HS-5 (cell line): ENCODE measurements at regions not wholly inside any gene's neighbourhood (a gene's known extent, or its start where the extent isn't known, plus 50 kb on each side); places are given as distances from the start of the nearest gene placed in this dataset.
A peak's percentile ranks its signal among the peaks of the same experiment; 100 is the strongest.
"Not testable (repeated sequence)": the region's sequence is repeated elsewhere in the genome, so short reads cannot be mapped to it uniquely, and the experiment has no call there.

Experiments
- DNase-seq: peaks from one replicate; pipeline ENCODE4 v3.0.0-alpha.2; 2012; ENCODE audit warnings: low read depth

DNA sequence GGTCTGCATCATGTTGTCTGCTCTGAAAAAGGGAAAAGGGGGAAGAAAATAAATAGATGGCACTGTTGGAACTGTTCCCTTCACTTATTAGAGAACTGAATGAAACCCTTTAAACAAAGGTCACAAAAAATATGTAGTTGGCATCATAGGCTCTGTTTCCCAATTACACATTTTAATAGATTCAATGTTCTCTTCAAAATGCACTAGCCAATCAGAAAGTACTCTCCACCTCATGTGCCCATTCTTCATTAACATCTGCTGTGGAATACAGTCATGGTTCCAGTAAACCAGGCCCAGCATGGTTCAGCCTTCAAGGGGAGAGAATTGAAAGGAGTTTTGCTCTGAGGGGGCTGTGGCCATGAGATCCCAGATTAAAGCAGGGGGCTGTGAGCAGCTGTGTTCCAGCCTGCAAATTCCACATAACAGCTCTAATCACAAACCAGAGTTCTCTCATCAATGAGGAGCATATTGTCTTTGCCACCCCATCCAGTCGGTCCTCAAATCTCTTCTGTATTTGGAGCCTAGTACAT, 165.9 kb upstream of the CREB1 start:
- DNase-seq = no peak

DNA sequence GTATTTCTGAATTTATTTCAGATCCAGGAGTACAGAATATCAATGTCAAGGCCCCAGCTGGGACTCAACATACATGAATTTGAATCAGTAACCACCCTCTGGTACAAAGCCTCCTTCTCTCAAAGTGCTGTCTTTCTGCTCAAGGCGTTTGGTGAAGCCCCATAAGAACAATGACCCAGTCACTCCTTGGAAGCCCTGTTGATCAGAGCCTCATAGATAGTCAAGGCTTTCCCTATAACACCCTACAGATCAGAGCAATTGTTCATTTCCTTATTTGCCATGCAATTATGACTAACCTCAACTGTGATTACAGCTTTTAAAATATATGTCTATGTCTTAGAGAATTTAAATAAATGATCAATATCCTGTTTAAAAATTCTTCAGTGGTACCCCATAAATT, 159.1 kb upstream of the CREB1 start:
- DNase-seq = no peak

DNA sequence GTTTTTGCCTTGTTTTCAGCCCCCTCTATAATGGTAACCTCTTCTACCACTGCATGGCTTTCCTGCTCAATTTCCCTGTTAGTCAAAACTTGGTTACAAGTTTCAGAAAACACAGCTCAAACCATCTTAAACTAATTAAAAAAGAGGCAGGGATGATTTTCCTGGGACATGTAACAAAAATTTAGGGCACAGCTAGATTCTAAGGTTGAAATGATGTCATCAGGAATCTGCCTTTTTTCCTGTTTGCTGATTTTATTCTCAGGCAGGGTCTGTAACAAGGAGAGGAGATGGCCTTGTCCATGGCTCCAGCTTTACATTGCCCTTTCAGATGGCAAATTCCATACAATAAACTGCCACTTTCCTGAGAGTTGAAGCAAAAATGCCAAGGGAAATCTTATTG, 157.9 kb upstream of the CREB1 start:
- DNase-seq = no peak

DNA sequence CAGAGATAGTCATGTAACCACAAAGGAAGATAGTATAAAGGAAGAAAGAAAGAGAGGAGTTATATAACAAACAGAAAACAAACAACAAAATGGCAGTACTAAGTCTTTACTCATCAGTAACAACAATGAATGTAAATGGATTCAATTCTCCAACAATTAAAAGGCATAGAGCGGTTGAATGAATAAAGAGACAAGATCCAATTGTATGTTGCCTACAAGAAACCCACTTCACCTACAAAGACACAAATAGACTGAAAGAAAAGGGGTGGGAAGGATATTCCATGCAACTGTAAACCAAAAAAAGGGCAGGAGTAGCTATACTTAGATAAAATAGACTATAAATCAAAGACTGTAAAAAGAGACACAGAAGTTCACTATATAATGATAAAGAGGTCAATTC, 157.3 kb upstream of the CREB1 start:
- no peak for DNase-seq

DNA sequence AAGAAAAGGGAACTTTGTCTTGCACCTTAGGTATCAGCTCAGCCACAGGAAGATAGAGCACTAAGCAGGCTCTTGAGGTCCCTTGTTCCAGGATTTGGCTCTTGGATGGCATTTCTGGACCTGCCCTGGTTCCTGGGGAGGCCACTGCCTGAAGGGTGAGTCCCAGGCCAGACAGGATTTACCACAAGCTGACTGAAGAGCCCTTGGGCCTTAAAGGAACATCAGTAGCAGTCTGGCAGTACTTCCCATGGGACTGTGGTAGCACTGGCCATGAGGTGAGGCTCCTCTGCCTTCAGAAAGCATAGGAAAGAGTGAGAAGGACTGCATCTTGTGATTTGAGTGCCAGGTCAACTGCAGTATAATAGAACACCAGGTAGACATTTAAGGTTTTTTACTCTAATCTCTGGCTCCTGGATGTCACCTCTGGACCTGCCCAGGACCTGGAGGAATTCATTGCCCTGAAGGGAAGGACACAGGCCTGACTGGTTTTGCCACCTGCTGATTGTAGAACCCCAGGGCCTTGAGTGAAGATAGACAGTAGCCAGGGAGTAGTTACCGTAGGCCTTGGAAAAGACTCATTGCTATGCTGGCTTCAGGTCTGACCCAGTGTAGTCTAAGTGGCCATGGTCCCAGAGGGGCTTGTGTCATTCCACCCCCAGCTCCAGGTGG, 154.4 kb upstream of the CREB1 start:
- no peak for DNase-seq

GRCh38 chr2:207378620-207379019, 151.1 kb upstream of the CREB1 start:
- not testable (repeated sequence) for DNase-seq

DNA sequence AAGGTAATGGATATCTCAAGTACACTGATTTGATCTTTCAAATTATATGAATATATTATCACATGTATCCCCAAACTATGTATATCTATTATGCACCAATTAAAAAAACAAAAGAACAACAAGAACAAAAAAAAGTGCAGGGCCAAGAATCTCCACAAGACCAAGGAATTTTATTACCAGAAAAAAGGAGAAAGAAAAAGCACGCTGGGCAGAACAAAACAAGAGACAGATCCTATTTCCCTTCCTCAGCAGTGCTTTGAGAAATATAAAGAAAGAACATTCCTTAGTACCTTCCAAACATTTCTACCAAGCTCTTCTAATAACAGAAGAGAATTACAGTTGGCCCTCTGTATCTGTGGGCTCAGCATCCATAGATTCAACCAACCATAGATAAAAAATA, 144.7 kb upstream of the CREB1 start:
- no peak for DNase-seq

- DNase-seq = peak; percentile 36
Observed at GRCh38 chr2:207385903-207386302, 143.9 kb upstream of the CREB1 start.

DNA sequence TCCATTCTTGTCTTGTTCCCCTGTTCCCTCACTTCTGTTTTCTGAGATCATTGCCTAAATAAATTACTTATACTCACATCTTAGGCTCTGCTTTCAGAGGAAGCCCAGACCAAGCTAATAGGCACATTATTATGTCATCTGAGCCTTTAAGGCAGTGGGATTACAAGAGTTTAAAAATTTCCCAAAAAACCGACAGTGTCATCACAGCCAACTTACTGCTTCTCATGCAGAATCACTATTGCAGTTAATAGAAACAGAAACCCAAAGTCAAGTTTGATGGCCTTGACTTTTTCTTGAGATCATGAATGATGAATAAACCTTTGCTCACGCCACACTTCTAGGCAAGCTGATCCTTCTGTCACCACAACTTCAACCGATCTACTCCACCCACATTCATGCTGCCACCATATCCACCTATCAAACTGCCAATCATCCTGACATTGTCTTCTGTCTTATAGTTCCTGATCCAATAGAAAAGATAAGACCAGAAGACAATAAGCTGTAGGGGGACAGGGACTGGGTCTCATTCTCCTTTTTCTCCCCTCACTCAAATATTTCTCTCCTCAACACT, 142.7 kb upstream of the CREB1 start:
- DNase-seq = no peak

- no peak for DNase-seq
Observed at GRCh38 chr2:207390302-207391095, 139.3 kb upstream of the CREB1 start.

- peak; percentile 50 for DNase-seq
Observed at GRCh38 chr2:207394203-207394781, 135.5 kb upstream of the CREB1 start.

DNA sequence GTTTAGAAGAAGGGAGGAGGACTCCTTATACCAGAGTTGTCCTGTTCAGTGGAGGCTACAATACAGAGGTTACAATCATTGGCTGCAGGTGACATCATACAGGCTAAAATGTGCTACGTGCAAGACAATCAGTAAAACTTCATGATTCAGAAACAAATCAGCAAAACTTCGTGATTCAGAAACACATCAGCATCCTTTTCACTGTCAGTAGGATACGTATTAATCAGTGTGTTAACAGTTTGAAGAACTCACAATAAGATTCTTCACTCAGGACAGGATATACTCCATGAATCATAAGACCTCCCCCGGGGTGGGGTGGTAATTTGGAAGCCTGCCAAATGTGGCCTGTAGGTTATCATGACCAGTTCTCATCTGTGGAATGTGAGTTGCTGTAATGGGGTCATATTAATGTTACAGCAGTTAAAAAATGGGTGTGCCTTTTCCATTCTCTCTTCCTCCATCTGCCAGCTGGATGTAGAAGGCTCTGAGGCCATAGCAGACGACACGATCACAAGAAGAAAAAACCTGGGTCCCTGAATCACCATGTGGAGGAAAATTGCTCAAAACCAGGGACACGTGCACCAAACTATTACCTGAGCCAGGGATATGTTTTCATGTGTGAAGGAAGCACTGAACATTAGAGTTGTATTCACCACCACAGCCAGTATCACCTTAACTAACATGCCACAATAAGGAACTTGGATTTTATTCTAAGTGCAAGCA, 134.8 kb upstream of the CREB1 start:
- peak; percentile 100 for DNase-seq

- DNase-seq = peak; percentile 23
Observed at GRCh38 chr2:207395535-207396251, 134.1 kb upstream of the CREB1 start.

- DNase-seq = no peak
Observed at GRCh38 chr2:207397917-207398655, 131.7 kb upstream of the CREB1 start.

DNA sequence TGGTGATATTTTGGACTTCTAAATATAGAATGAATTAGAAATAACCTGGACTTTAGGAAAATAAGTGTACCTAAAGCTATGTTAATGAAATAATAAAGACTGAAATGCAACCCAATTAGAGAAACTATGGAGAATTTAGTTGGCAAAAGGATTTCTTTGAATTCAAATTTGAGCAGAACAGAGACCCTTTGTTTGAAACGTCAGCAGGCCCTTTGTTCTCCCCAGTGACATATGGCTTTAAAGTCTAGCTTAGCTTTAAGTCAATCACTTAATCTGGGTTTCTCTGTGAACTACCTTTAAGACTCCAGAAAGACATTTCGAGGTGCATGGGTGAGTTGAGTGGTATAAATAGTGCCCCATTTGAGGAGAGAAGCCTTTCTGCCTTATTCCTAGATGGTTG, 130.5 kb upstream of the CREB1 start:
- DNase-seq = no peak

DNA sequence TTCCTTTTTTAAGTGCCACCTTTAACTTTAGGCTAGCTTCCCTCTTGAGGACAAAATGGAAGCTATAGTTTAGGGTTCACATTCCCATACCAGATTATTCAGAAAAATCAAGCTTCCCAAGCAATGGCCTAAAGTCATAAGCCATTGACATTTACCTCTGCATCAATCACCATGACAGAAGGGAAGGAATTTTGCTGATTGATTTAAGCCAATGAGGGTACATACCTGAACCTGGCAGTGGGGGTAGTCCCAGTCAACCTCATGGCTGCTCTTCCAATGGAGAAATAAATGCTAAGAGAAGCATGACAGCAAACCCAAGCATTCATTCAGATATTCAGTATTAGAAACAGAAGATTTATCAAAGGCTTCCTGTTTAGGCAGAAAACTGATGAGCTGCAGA, 128.4 kb upstream of the CREB1 start:
- DNase-seq = no peak

GRCh38 chr2:207403141-207403540, 126.6 kb upstream of the CREB1 start:
- DNase-seq = no peak

DNA sequence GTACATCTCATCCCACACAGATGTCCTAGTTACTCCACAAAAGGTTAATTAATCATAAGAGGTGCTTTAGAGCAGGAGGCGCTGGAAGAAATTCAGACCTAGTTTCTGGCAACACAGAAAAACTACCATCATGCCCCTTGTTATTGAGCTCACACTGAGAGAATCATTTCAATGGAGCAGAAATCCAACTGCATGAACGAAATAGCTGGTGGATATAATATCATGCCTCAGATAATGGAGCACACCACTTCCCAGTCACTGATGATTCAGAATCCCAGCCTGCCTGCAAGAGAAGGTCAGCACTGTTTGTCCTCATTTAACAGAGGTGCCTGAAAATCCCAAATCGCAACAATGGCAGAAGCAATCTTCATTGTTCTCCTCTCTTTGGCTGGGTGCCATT, 125.8 kb upstream of the CREB1 start:
- DNase-seq = no peak

DNA sequence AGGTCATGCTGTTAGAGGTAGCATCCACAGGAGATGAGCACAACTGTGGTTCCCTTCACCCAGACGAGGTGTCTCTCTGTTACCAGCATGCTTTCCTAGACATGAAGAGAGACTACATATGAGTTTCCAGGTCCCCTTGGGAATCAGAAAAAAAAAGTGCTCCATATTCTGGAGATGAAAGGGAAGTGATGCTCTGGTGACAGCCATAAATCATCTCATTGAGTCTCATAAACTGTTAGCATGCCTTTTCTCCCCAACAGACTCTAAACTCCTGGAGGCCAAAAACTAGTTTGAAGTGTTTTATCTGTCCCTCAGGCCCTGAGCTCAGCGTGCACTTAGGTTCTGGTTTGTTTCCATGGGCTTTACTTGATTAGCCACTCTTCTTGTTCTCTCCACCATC, 124.6 kb upstream of the CREB1 start:
- DNase-seq = no peak

- no peak for DNase-seq
Observed at GRCh38 chr2:207408086-207408794, 121.5 kb upstream of the CREB1 start.
